Left lung (tissue), 4 donors: ENCODE measurements at regions not wholly inside any gene's neighbourhood (a gene's known extent, or its start where the extent isn't known, plus 50 kb on each side); places are given as distances from the start of the nearest gene placed in this dataset.

Experiments
- ATAC-seq: fragments of 200-7000 bp; cut with Tn5 transposase; one replicate; pipeline ENCODE4 v1.9.1; 2020; ENCODE audit warnings: moderate library complexity
- DNase-seq, 4 donors: peaks; one replicate each; pipeline ENCODE4 v3.0.0-alpha.2; 2013 to 2020
- H3K27ac ChIP-seq, 2 donors: fragments of 200-600 bp; sonication (generic) in 1 of 2; one replicate each; pipeline versions ENCODE4 v1.5.0 to v1.8.0; 2020 to 2021
- H3K27me3 ChIP-seq, 2 donors: fragments of 200-600 bp; sonication (generic) in 1 of 2; one replicate each; pipeline versions ENCODE4 v1.5.0 to v1.8.0; 2020 to 2021
- H3K36me3 ChIP-seq, 2 donors: fragments of 200-600 bp; sonication (generic) in 1 of 2; one replicate each; pipeline versions ENCODE4 v1.5.0 to v1.8.0; 2020 to 2021
- H3K4me1 ChIP-seq, 2 donors: fragments of 200-600 bp; one replicate each; pipeline ENCODE4 v1.8.0; 2021
- H3K4me3 ChIP-seq, 2 donors: fragments of 200-600 bp; sonication (generic) in 1 of 2; one replicate each; pipeline versions ENCODE4 v1.5.0 to v1.8.0; 2020 to 2021; ENCODE audit warnings: mild to moderate bottlenecking in 1 of 2
- H3K9me3 ChIP-seq, 2 donors: fragments of 200-600 bp; sonication (generic) in 1 of 2; one replicate each; pipeline versions ENCODE4 v1.5.0 to v1.8.0; 2020 to 2021
- CTCF ChIP-seq, 2 donors: fragments of 200-600 bp; sonication (generic) in 1 of 2; IDR thresholded peaks; one replicate each; pipeline versions ENCODE4 v1.5.0 to v1.8.0; 2021; ENCODE audit warnings: antibody characterized with exemption in 2 of 2
- intact Hi-C, 2 donors: fragments of 100-400 bp; cut with DNase I; formaldehyde crosslinking; loops; one replicate each; pipeline versions ENCODE4 v1.11.2 to v1.14.2; 2022
- donor health status: DM: no; HTN: yes; CAD: no.
- donor health status: DM: no; HTN: no; CAD: no.

DNA sequence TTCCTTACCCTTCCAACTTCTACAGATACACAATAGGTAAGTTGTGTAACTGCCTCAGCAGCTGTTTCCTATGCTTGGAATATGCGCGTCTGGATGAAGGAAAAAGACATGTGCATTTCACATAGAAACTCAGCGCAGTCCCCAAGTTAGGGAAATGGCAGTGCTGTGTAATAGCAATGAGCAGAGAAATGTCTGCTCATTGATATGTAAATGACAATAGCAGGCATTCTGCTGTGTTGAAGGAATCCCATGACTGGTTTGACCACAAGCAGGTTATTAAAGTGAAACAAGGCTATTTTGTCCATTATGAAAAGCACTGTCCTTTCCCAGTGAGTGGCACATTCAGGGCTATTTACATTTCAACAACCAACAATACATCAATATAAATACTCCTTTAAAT, 106.6 kb downstream of the BTG1 start:
- Histone ChIP-seq H3K27ac (no peak overlapping the region), H3K36me3 (no peaks in the 10 kb centered on the region), H3K4me1 (peaks cover 9 to 19% of the 10 kb centered on the region in 2 donors), H3K27me3 (no peaks in the 10 kb centered on the region), H3K4me3 (no peak overlapping the region), H3K9me3 (no peaks in the 10 kb centered on the region)
- ATAC-seq (no peak), DNase-seq (no peak)
- intact Hi-C loops, result no loop called here
- TF ChIP-seq CTCF (IDR thresholded peaks at IDR 0.05), result no peak

GRCh38 chr12:92038476-92038875, 107.2 kb downstream of the BTG1 start:
- no peak for TF ChIP-seq CTCF (IDR thresholded peaks at IDR 0.05)
- Histone ChIP-seq H3K4me1 (peaks cover 9 to 25% of the 10 kb centered on the region in 2 donors), H3K27ac (no peak overlapping the region), H3K9me3 (no peaks in the 10 kb centered on the region), H3K27me3 (no peaks in the 10 kb centered on the region), H3K4me3 (no peak overlapping the region), H3K36me3 (no peaks in the 10 kb centered on the region)
- ATAC-seq (no peak), DNase-seq (no peak)
- intact Hi-C loops, result no loop called here

DNA sequence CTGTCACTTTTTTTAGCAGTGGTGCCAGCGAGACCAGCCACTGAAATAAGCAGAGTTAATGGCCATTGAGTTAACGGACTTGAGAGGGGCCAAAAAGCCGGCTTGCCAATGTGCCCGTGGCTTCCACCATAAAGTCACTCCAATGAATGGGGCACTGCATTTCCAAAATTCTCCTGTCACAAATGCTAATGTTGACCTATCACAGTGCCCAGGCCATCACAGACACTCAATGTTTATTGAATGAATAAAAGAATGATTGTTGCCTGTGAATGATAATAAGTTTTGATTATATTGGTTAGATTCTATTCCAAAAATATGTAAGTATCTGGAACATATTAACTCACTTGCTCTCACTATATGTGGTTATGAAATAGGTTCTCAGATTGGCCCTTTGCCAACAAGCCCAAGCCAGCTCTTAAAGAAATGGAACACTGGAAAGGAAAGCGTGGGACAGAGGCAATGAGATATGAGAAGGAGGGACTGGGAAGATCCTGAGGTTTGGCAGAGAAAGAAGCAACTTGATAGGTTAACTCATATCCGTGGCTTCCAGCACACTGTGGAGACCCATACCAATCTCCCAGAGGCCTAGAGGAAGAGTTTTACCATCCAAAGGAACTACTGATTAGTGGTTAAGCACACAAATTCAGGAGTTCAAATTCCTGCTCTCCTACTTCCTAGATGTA, 108.7 kb downstream of the BTG1 start:
- intact Hi-C loops, result no loop called here
- no peak for ATAC-seq

DNA sequence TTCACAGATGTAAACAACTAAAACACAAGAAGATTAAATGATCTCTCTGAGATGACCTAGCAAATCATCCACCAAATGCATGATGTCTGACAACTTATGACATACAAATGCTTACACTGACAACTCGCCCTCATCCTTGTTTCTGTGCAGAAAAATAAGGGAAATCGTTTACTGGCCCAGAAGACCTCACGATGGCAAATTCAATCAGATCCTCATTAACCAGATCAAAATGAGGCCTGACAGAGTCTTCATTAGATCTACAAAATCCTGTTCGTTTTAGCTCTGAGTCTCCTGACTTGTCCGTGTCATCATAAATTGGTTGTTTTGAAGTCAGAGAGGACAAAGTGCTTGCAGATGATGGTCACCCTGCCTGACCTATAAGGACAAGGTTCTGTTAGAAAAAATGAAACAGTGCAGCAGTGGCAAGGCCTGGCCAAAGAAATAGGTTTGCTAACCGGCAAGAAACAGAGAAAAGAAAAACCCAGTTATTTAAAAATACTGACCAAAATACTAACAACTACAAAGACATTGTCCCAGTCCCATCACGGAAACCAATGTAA, 109.5 kb downstream of the BTG1 start:
- H3K4me3 ChIP-seq, result no peak overlapping the region
- TF ChIP-seq CTCF (IDR thresholded peaks at IDR 0.05), result no peak
- ATAC-seq (no peak), DNase-seq (no peak)
- no peaks in the 10 kb centered on the region for H3K36me3 ChIP-seq
- no peaks in the 10 kb centered on the region for H3K9me3 ChIP-seq
- H3K27ac ChIP-seq, result peak overlapping the region in 1 of 2 donors; percentile 66
- no peaks in the 10 kb centered on the region for H3K27me3 ChIP-seq
- H3K4me1 ChIP-seq, result peaks cover 9 to 41% of the 10 kb centered on the region in 2 donors
- intact Hi-C loops, result no loop called here

More for the DNA sequence above, 108.7 kb downstream of the BTG1 start:
- Histone ChIP-seq H3K4me3 (no peak overlapping the region), H3K27ac (no peak overlapping the region), H3K27me3 (no peaks in the 10 kb centered on the region), H3K9me3 (no peaks in the 10 kb centered on the region), H3K4me1 (peaks cover 9 to 35% of the 10 kb centered on the region in 2 donors), H3K36me3 (no peaks in the 10 kb centered on the region)
- DNase-seq, result peak in 2 of 4 donors; percentile 49 to 70
- no peak for TF ChIP-seq CTCF (IDR thresholded peaks at IDR 0.05)

GRCh38 chr12:92035477-92035876, 110.2 kb downstream of the BTG1 start:
- TF ChIP-seq CTCF (IDR thresholded peaks at IDR 0.05), result no peak
- peaks cover 9 to 48% of the 10 kb centered on the region in 2 donors for H3K4me1 ChIP-seq
- H3K36me3 ChIP-seq, result no peaks in the 10 kb centered on the region
- H3K27me3 ChIP-seq, result no peaks in the 10 kb centered on the region
- intact Hi-C loops, result no loop called here
- H3K4me3 ChIP-seq, result peak overlapping the region; percentile 10 to 23
- DNase-seq, result no peak
- ATAC-seq, result no peak
- H3K27ac ChIP-seq, result peak overlapping the region; percentile 28 to 66
- H3K9me3 ChIP-seq, result no peaks in the 10 kb centered on the region
